Stimulated activated CD8-positive, alpha-beta memory T cell treated with anti-CD3 and anti-CD28 coated beads, Interleukin-7, amount 100 ng/mL, for 24 hours (primary cell): ENCODE measurements at regions not wholly inside any gene's neighbourhood (a gene's known extent, or its start where the extent isn't known, plus 50 kb on each side); places are given as distances from the start of the nearest gene placed in this dataset.

Source experiments
- DNase-seq: peaks from one replicate; pipeline ENCODE4 v3.0.0-alpha.2; 2020; ENCODE audit warnings: low read depth

- DNase-seq: peak; percentile 18
These were observed 69.2 kb upstream of the CES5A start for GRCh38 chr16:55944377-55944802.

- no peak for DNase-seq
These were observed 68.1 kb upstream of the CES5A start for GRCh38 chr16:55943267-55943666.

GRCh38 chr16:55942821-55943220 is 67.6 kb upstream of the CES5A start:
- no peak for DNase-seq

GRCh38 chr16:55941552-55941951 is 66.4 kb upstream of the CES5A start:
- no peak for DNase-seq

- no peak for DNase-seq
These were observed 63.0 kb upstream of the CES5A start for GRCh38 chr16:55938126-55938525.

- DNase-seq: no peak
These were observed 57.9 kb upstream of the CES5A start for GRCh38 chr16:55933038-55933437.

GRCh38 chr16:55930036-55930435 is 54.9 kb upstream of the CES5A start:
- DNase-seq: no peak

- no peak for DNase-seq
These were observed 54.0 kb upstream of the CES5A start for GRCh38 chr16:55929181-55929580.

- no peak for DNase-seq
These were observed 50.1 kb upstream of the CES5A start for GRCh38 chr16:55925242-55925641.
